Endothelial cell of umbilical vein (primary cell): ENCODE measurements at regions not wholly inside any gene's neighbourhood (a gene's known extent, or its start where the extent isn't known, plus 50 kb on each side); places are given as distances from the start of the nearest gene placed in this dataset.

Experiments
- BruUV-seq: library from RNA; stranded (reverse); fragments of 400-500 nt; replicated peaks from 2 replicates; lab custom pipeline; 2021; lab: Mats Ljungman, UMichigan
- CTCF ChIA-PET: fragments of 300-600, 350-600 bp; sonication (Branson Sonifier 250); formaldehyde crosslinking; loops from one replicate; lab custom pipeline; 2021; ENCODE audit warnings: antibody characterized with exemption, inconsistent platforms; lab: Charles Lee
- POLR2A ChIA-PET: fragments of 300-600, 350-600 bp; sonication (Branson Sonifier 250); formaldehyde crosslinking; loops from one replicate; lab custom pipeline; 2021; ENCODE audit warnings: antibody characterized with exemption, inconsistent platforms; lab: Charles Lee
- DNase-seq: peaks from one replicate; pipeline ENCODE4 v3.0.0-alpha.2; 2011; ENCODE audit warnings: low read depth, low spot score
- FAIRE-seq: peaks from 2 replicates; lab custom pipeline; 2011; peaks lifted over from hg19 to GRCh38; lab: Jason Lieb, UNC
- H2AFZ ChIP-seq: 2 replicates; pipeline ENCODE4 v1.6.0; 2012; ENCODE audit warnings: low read depth, low read length, control low read depth, inconsistent platforms
- H3K27ac ChIP-seq: 2 replicates; pipeline ENCODE4 v1.5.1; 2011; ENCODE audit warnings: low read depth, mild to moderate bottlenecking, control low read depth, low read length, moderate library complexity; ENCODE audit not compliant: insufficient read depth
- H3K27me3 ChIP-seq, 2 experiments: 2 replicates each; pipeline versions ENCODE4 v1.6.0 to v1.6.1; 2011; ENCODE audit warnings: low read length in 2 of 2, mixed read lengths in 1 of 2; ENCODE audit not compliant: control insufficient read depth in 2 of 2, insufficient read depth in 2 of 2
- H3K36me3 ChIP-seq, 2 experiments: 2 replicates in 1 of 2; 3 replicates in 1 of 2; pipeline ENCODE4 v1.5.1; 2011; ENCODE audit warnings: low read length in 2 of 2, mild to moderate bottlenecking in 1 of 2, moderate library complexity in 1 of 2; ENCODE audit not compliant: control insufficient read depth in 2 of 2, insufficient read depth in 2 of 2; ENCODE audit errors: extremely low read depth in 1 of 2
- H3K4me1 ChIP-seq: 3 replicates; pipeline ENCODE4 v1.5.1; 2011; ENCODE audit warnings: mild to moderate bottlenecking, low read length; ENCODE audit not compliant: control insufficient read depth, insufficient read depth; ENCODE audit errors: extremely low read depth
- H3K4me2 ChIP-seq: 2 replicates; pipeline ENCODE4 v1.6.1; 2011; ENCODE audit warnings: low read length, control low read depth, mixed read lengths; ENCODE audit not compliant: insufficient read depth
- H3K4me3 ChIP-seq, 3 experiments: fragments of 200-600 bp in 1 of 3; sonication (generic), shearing (Covaris generic) in 1 of 3; replicated peaks in 1 of 3; 2 replicates each; pipeline ENCODE4 v1.5.1; 2011 to 2016; ENCODE audit warnings: control low read depth in 3 of 3, low read length in 3 of 3, mild to moderate bottlenecking in 2 of 3, inconsistent platforms in 1 of 3, low read depth in 1 of 3, moderate library complexity in 1 of 3; ENCODE audit not compliant: insufficient read depth in 1 of 3
- H3K79me2 ChIP-seq: 2 replicates; pipeline ENCODE4 v1.6.0; 2012; ENCODE audit warnings: low read length, inconsistent platforms; ENCODE audit not compliant: control insufficient read depth, insufficient read depth
- H3K9ac ChIP-seq: replicated peaks from 2 replicates; pipeline ENCODE3; 2011; ENCODE audit warnings: low read length, control low read depth; ENCODE audit not compliant: insufficient read depth; ENCODE audit errors: extremely low read depth
- H3K9me1 ChIP-seq: replicated peaks from 3 replicates; pipeline ENCODE4 v1.6.0; 2011; ENCODE audit warnings: mild to moderate bottlenecking, low read length; ENCODE audit not compliant: control insufficient read depth, insufficient read depth; ENCODE audit errors: extremely low read depth
- H3K9me3 ChIP-seq: replicated peaks from 2 replicates; pipeline ENCODE4 v1.5.1; 2012; ENCODE audit warnings: low read length, inconsistent platforms; ENCODE audit not compliant: control insufficient read depth, insufficient read depth
- H4K20me1 ChIP-seq: replicated peaks from 2 replicates; pipeline ENCODE3; 2011; ENCODE audit warnings: mild to moderate bottlenecking, low read length; ENCODE audit not compliant: control insufficient read depth, insufficient read depth; ENCODE audit errors: extremely low read depth
- EZH2 ChIP-seq: IDR thresholded peaks from 2 replicates; pipeline ENCODE4 v1.6.1; 2012; ENCODE audit warnings: borderline replicate concordance, low read depth, mild to moderate bottlenecking, moderate library complexity, low read length, inconsistent platforms; ENCODE audit not compliant: severe bottlenecking
- FOS ChIP-seq: IDR thresholded peaks from 2 replicates; pipeline ENCODE4 v1.6.1; 2011; ENCODE audit warnings: mild to moderate bottlenecking, low read length, moderate library complexity, borderline replicate concordance; ENCODE audit not compliant: insufficient read depth
- GATA2 ChIP-seq: IDR thresholded peaks from 2 replicates; pipeline ENCODE4 v1.7.0; 2011; ENCODE audit warnings: low read depth, mild to moderate bottlenecking, moderate library complexity, mixed read lengths, low read length; ENCODE audit not compliant: insufficient read length, insufficient read depth
- JUN ChIP-seq: IDR thresholded peaks from 2 replicates; pipeline ENCODE4 v1.6.1; 2011; ENCODE audit warnings: borderline replicate concordance, low read depth; ENCODE audit not compliant: insufficient read length, insufficient read depth
- MYC ChIP-seq: IDR thresholded peaks from one replicate; pipeline ENCODE4 v1.6.1; 2011; ENCODE audit warnings: mild to moderate bottlenecking, low read depth, low read length
- POLR2A ChIP-seq: IDR thresholded peaks from 2 replicates; pipeline ENCODE4 v1.6.1; 2012; ENCODE audit warnings: low read depth, mild to moderate bottlenecking, control low read depth, low read length
- POLR2AphosphoS5 ChIP-seq: IDR thresholded peaks from 2 replicates; pipeline ENCODE4 v1.6.1; 2012; ENCODE audit warnings: low read depth, mild to moderate bottlenecking, control low read depth, low read length, moderate library complexity; ENCODE audit not compliant: insufficient read depth
- dilution Hi-C: fragments of 300-500 bp; cut with MboI; formaldehyde crosslinking; loops from one replicate; pipeline ENCODE4 v1.15.0; 2019; ENCODE audit warnings: low sequenced_read_pairs; ENCODE audit not compliant: extremely low pct_ligation_motif_present
- intact Hi-C: fragments of 100-400 bp; cut with micrococcal nuclease; formaldehyde crosslinking; loops from one replicate; pipeline ENCODE4 v1.10.0; 2022
- TF ChIP-seq, protein P1 (sequence below): IDR thresholded peaks from 2 replicates; pipeline ENCODE4 v1.6.1; 2011; ENCODE audit not compliant: insufficient read depth, insufficient read length
- TF ChIP-seq, protein P2 (sequence below), 2 donors: IDR thresholded peaks; 1 replicate in 1 of 2; 2 replicates in 1 of 2; pipeline ENCODE4 v1.5.1; 2011; ENCODE audit warnings: low read length in 2 of 2, mild to moderate bottlenecking in 2 of 2, moderate library complexity in 2 of 2, control low read depth in 1 of 2, inconsistent platforms in 1 of 2, low read depth in 1 of 2; ENCODE audit not compliant: insufficient read depth in 1 of 2; ENCODE audit errors: extremely low read depth in 1 of 2

DNA sequence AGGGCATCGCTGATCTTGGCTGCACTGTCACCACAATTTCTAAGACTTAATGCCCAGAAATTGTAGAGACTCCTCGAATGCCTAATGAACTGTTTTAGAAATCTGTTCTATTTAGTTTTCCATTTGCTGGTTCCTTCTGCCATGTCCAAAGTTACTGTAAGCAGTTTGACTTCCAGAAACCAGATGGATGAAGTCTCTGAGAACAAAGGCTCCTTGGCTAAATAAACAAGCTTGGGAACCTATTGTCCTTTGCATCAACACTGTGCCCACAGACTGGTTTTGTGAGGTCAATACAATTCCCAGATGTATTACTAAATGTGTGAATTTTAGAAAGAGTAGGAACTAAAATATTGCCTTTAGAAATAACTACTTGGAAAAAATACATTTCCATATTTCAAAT lies 600.2 kb downstream of the NYAP2 start:
- Histone ChIP-seq H3K4me3 (no peak overlapping the region), H3K27ac (no peak overlapping the region), H2AFZ (no peak overlapping the region), H3K36me3 (no peaks in the 10 kb centered on the region), H3K79me2 (no peaks in the 10 kb centered on the region), H3K27me3 (no peaks in the 10 kb centered on the region), H3K4me1 (no peaks in the 10 kb centered on the region), H4K20me1 (no peaks in the 10 kb centered on the region), H3K9me3 (no peaks in the 10 kb centered on the region), H3K4me2 (no peak overlapping the region), H3K9ac (no peak overlapping the region), H3K9me1 (no peaks in the 10 kb centered on the region)
- POLR2A ChIA-PET, result no interaction called here
- intact Hi-C loops, result no loop called here
- dilution Hi-C loops, result no loop called here
- TF ChIP-seq MYC (no peak), POLR2AphosphoS5 (no peak), FOS (no peak), JUN (no peak)
- TF ChIP-seq, protein P1, sequence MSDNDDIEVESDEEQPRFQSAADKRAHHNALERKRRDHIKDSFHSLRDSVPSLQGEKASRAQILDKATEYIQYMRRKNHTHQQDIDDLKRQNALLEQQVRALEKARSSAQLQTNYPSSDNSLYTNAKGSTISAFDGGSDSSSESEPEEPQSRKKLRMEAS, result no peak
- TF ChIP-seq, protein P2, sequence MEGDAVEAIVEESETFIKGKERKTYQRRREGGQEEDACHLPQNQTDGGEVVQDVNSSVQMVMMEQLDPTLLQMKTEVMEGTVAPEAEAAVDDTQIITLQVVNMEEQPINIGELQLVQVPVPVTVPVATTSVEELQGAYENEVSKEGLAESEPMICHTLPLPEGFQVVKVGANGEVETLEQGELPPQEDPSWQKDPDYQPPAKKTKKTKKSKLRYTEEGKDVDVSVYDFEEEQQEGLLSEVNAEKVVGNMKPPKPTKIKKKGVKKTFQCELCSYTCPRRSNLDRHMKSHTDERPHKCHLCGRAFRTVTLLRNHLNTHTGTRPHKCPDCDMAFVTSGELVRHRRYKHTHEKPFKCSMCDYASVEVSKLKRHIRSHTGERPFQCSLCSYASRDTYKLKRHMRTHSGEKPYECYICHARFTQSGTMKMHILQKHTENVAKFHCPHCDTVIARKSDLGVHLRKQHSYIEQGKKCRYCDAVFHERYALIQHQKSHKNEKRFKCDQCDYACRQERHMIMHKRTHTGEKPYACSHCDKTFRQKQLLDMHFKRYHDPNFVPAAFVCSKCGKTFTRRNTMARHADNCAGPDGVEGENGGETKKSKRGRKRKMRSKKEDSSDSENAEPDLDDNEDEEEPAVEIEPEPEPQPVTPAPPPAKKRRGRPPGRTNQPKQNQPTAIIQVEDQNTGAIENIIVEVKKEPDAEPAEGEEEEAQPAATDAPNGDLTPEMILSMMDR (IDR thresholded peaks at IDR 0.05; ENCODE audit: extremely low read depth in 1 of 2, insufficient read depth in 1 of 2, low read depth in 1 of 2, low read length in 2 of 2), result no peak
- FAIRE-seq (no peak), DNase-seq (no peak)
- BruUV-seq, result no TSS peak
- CTCF ChIA-PET, result no interaction called here

DNA sequence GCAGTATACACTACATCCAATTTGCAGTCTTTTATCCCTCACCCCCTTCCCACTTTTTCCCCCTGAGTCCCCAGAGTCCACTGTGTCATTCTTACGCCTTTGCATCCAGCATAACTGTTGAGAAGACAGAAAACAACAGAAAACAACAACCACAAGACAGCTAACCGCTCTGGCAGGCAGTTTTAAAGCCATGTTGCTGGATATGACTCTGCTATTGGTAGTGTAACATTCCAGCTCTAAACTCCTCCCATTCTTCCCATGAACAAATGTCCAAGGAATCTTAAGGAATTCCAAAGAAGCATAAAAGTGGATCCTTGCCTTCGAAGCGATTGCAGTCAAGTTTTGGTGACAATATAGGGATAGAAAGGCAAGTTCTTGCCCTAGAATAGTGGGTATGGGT lies 599.1 kb downstream of the NYAP2 start:
- POLR2A ChIA-PET, result no interaction called here
- intact Hi-C loops, result no loop called here
- DNase-seq, result no peak

More for the DNA sequence above, 599.1 kb downstream of the NYAP2 start:
- TF ChIP-seq, protein P2 (IDR thresholded peaks at IDR 0.05; ENCODE audit: extremely low read depth in 1 of 2, insufficient read depth in 1 of 2, low read depth in 1 of 2, low read length in 2 of 2), result no peak
- TF ChIP-seq EZH2 (no peak), FOS (no peak), POLR2AphosphoS5 (no peak), POLR2A (no peak), GATA2 (no peak), MYC (no peak), JUN (no peak)
- TF ChIP-seq, protein P1, result no peak
- no peak overlapping the region for H2AFZ ChIP-seq
- no peaks in the 10 kb centered on the region for H3K9me3 ChIP-seq
- H3K27ac ChIP-seq, result no peak overlapping the region
- BruUV-seq, result no TSS peak
- H3K27me3 ChIP-seq, result no peaks in the 10 kb centered on the region
- no peaks in the 10 kb centered on the region for H3K36me3 ChIP-seq
- H3K9ac ChIP-seq, result no peak overlapping the region
- no peak overlapping the region for H3K4me2 ChIP-seq
- H3K4me1 ChIP-seq, result no peaks in the 10 kb centered on the region
- no peak overlapping the region for H3K4me3 ChIP-seq
- no peaks in the 10 kb centered on the region for H4K20me1 ChIP-seq
- FAIRE-seq, result no peak
- H3K9me1 ChIP-seq, result no peaks in the 10 kb centered on the region
- CTCF ChIA-PET, result no interaction called here
- no peaks in the 10 kb centered on the region for H3K79me2 ChIP-seq
- dilution Hi-C loops, result no loop called here
